Fibroblast of the aortic adventitia (primary cell): ENCODE measurements at regions not wholly inside any gene's neighbourhood (a gene's known extent, or its start where the extent isn't known, plus 50 kb on each side); places are given as distances from the start of the nearest gene placed in this dataset.

Experiments
- DNase-seq: peaks from one replicate; pipeline ENCODE4 v3.0.0-alpha.2; 2010; ENCODE audit warnings: low read depth
- H3K4me3 ChIP-seq: 2 replicates; pipeline ENCODE4 v1.5.1; 2011; ENCODE audit warnings: low read depth, mild to moderate bottlenecking, control low read depth, low read length, moderate library complexity
- CTCF ChIP-seq: IDR thresholded peaks from 2 replicates; pipeline ENCODE4 v1.5.1; 2011; ENCODE audit warnings: mild to moderate bottlenecking, low read length, control low read depth, inconsistent platforms; ENCODE audit not compliant: insufficient read depth

GRCh38 chr3:43215138-43215537 lies 71.2 kb upstream of the SNRK start:
- TF ChIP-seq CTCF = no peak
- no peak overlapping the region for H3K4me3 ChIP-seq
- no peak for DNase-seq

GRCh38 chr3:43214616-43215015 lies 71.7 kb upstream of the SNRK start:
- DNase-seq = no peak
- no peak overlapping the region for H3K4me3 ChIP-seq
- no peak for TF ChIP-seq CTCF

GRCh38 chr3:43213631-43214030 lies 72.7 kb upstream of the SNRK start:
- TF ChIP-seq CTCF = no peak
- no peak for DNase-seq
- no peak overlapping the region for H3K4me3 ChIP-seq

GRCh38 chr3:43212914-43213611 lies 73.3 kb upstream of the SNRK start:
- DNase-seq = no peak
- no peak for TF ChIP-seq CTCF
- H3K4me3 ChIP-seq = no peak overlapping the region

- TF ChIP-seq CTCF = no peak
- H3K4me3 ChIP-seq = no peak overlapping the region
- DNase-seq = no peak
Observed at GRCh38 chr3:43211681-43212080, 74.7 kb upstream of the SNRK start.

GRCh38 chr3:43210049-43211027 lies 76.0 kb upstream of the SNRK start:
- no peak for DNase-seq
- TF ChIP-seq CTCF = no peak
- H3K4me3 ChIP-seq = no peak overlapping the region
